ENCODE measurements at regions not wholly inside any gene's neighbourhood (a gene's known extent, or its start where the extent isn't known, plus 50 kb on each side); places are given as distances from the start of the nearest gene placed in this dataset.

DNA sequence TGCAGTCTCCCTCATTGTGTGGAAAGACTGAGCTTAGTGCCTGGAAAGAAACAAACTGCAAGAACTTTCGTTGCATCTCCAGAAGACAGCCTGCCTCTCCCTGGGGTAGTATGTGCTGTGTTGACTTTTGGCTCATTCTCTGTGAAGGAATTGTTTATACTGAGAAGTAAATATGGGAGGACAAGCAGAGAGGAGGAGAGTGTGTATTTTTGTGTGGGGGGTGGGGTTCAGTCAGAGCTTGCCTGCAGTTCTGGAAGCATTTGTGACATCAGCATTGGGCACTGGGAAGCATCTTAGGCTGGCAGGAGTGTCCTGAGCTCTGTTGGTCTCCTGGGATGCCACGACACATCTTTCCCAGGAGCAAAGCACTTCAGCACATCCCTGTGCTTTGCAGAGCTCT lies 147.9 kb downstream of the HS3ST3B1 start (continued):
- no peak for TF ChIP-seq ELF1 (tag; IDR thresholded peaks at IDR 0.05)

DNA sequence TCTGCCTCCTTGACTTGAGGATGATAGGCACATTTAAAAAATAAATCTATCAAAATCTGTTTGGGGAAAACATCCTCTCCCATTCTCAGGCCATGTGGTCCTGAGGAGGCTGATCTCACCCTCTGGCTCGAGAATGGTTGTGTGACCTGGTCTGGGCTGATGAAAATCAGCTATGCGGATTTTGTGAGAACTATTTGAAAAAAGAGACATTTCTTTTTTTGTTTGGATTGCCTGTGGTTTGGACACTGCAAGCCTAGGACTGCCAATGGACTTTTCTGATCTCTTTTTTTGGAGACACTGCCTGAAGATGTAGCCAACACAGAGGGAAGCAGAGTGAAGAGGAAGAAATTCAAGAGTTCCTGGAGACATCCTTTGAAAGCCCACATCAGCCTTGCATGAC lies 145.9 kb downstream of the HS3ST3B1 start:
- H3K9ac ChIP-seq (ENCODE audit: insufficient read depth in 1 of 2, low read depth in 2 of 2, low read length in 2 of 2): no peak overlapping the region
- no peaks in the 10 kb centered on the region for H3K36me3 ChIP-seq (ENCODE audit: control insufficient read depth, insufficient read depth, low read length)
- DNase-seq (ENCODE audit: extremely low read depth in 1 of 4, low spot score in 3 of 4) (no peak), FAIRE-seq (no peak), ATAC-seq (no peak)
- no peaks in the 10 kb centered on the region; a peak in 2 of 5 replicates for H3K27me3 ChIP-seq (ENCODE audit: control insufficient read depth in 2 of 2, insufficient read depth in 2 of 2, low read length in 2 of 2)
- no peaks in the 10 kb centered on the region for H3K9me3 ChIP-seq (replicated peaks; ENCODE audit: control insufficient read depth, insufficient read depth, low read depth, low read length)
- 0% methylated on average over 2 of the region's 2 CpGs for WGBS (ENCODE audit: insufficient coverage, low coverage, missing lambda C conversion rate)
- no peaks in the 10 kb centered on the region for H3K9me1 ChIP-seq (ENCODE audit: control insufficient read depth, insufficient read depth, low read length)
- no peaks in the 10 kb centered on the region for H4K20me1 ChIP-seq (replicated peaks; ENCODE audit: control insufficient read depth, insufficient read depth, low read length)
- in situ Hi-C loops (cut with MboI) (no loop called here), intact Hi-C loops (cut with micrococcal nuclease) (no loop called here)
- H3K27ac ChIP-seq (ENCODE audit: extremely low read depth, low read depth, low read length): no peak overlapping the region
- no peaks in the 10 kb centered on the region for H3K79me2 ChIP-seq (ENCODE audit: control insufficient read depth, insufficient read depth, low read length)
- H3K4me3 ChIP-seq: no peak overlapping the region
- ChIA-PET POLR2A (no interaction called here), CTCF (ENCODE audit: low intra/inter-chr PET ratio) (no interaction called here)
- no peaks in the 10 kb centered on the region for H3K4me1 ChIP-seq (replicated peaks in 1 of 2; ENCODE audit: control insufficient read depth in 2 of 2, insufficient read depth in 2 of 2, low read length in 2 of 2)
- H2AFZ ChIP-seq (ENCODE audit: low read depth, low read length): no peak overlapping the region
- no TSS peak for BruUV-seq (replicated peaks)
- H3K4me2 ChIP-seq (ENCODE audit: insufficient read depth, low read length): no peak overlapping the region
- TF ChIP-seq, protein P1, sequence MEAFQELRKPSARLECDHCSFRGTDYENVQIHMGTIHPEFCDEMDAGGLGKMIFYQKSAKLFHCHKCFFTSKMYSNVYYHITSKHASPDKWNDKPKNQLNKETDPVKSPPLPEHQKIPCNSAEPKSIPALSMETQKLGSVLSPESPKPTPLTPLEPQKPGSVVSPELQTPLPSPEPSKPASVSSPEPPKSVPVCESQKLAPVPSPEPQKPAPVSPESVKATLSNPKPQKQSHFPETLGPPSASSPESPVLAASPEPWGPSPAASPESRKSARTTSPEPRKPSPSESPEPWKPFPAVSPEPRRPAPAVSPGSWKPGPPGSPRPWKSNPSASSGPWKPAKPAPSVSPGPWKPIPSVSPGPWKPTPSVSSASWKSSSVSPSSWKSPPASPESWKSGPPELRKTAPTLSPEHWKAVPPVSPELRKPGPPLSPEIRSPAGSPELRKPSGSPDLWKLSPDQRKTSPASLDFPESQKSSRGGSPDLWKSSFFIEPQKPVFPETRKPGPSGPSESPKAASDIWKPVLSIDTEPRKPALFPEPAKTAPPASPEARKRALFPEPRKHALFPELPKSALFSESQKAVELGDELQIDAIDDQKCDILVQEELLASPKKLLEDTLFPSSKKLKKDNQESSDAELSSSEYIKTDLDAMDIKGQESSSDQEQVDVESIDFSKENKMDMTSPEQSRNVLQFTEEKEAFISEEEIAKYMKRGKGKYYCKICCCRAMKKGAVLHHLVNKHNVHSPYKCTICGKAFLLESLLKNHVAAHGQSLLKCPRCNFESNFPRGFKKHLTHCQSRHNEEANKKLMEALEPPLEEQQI (IDR thresholded peaks at IDR 0.05): no peak
- TF ChIP-seq, protein P2, sequence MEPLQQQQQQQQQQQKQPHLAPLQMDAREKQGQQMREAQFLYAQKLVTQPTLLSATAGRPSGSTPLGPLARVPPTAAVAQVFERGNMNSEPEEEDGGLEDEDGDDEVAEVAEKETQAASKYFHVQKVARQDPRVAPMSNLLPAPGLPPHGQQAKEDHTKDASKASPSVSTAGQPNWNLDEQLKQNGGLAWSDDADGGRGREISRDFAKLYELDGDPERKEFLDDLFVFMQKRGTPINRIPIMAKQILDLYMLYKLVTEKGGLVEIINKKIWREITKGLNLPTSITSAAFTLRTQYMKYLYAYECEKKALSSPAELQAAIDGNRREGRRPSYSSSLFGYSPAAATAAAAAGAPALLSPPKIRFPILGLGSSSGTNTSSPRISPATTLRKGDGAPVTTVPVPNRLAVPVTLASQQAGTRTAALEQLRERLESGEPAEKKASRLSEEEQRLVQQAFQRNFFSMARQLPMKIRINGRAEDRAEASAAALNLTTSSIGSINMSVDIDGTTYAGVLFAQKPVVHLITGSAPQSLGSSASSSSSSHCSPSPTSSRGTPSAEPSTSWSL (CRISPR knock-in tag; IDR thresholded peaks at IDR 0.05; ENCODE audit: borderline replicate concordance): no peak
- TF ChIP-seq, protein P3, sequence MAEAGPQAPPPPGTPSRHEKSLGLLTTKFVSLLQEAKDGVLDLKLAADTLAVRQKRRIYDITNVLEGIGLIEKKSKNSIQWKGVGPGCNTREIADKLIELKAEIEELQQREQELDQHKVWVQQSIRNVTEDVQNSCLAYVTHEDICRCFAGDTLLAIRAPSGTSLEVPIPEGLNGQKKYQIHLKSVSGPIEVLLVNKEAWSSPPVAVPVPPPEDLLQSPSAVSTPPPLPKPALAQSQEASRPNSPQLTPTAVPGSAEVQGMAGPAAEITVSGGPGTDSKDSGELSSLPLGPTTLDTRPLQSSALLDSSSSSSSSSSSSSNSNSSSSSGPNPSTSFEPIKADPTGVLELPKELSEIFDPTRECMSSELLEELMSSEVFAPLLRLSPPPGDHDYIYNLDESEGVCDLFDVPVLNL (CRISPR knock-in tag; IDR thresholded peaks at IDR 0.05; ENCODE audit: low read depth): no peak
- TF ChIP-seq POLR3A (IDR thresholded peaks at IDR 0.05; ENCODE audit: borderline replicate concordance, extremely low read depth, insufficient read depth, insufficient read length): no peak
- TF ChIP-seq MCM3 (IDR thresholded peaks at IDR 0.05): no peak
